ENCODE measurements at regions not wholly inside any gene's neighbourhood (a gene's known extent, or its start where the extent isn't known, plus 50 kb on each side); places are given as distances from the start of the nearest gene placed in this dataset.
"Not testable (repeated sequence)": the region's sequence is repeated elsewhere in the genome, so short reads cannot be mapped to it uniquely, and the experiment has no call there.

- DNase-seq, result no peak
- intact Hi-C loops (cut with DNase I), result no loop called here
These were observed 332.7 kb upstream of the CELF2 start for GRCh38 chr10:10684972-10685371.

- intact Hi-C loops (cut with DNase I), result no loop called here
- no peak for DNase-seq
These were observed 332.1 kb upstream of the CELF2 start for GRCh38 chr10:10685566-10685965.

- DNase-seq, result no peak
- intact Hi-C loops (cut with DNase I), result no loop called here
These were observed 329.9 kb upstream of the CELF2 start for GRCh38 chr10:10687751-10688150.

- intact Hi-C loops (cut with DNase I), result no loop called here
- DNase-seq, result no peak
These were observed 318.2 kb upstream of the CELF2 start for GRCh38 chr10:10699427-10699826.

- no peak for DNase-seq
- intact Hi-C loops (cut with DNase I), result no loop called here
These were observed 316.5 kb upstream of the CELF2 start for GRCh38 chr10:10701084-10701611.

GRCh38 chr10:10702211-10702610, 315.5 kb upstream of the CELF2 start:
- no peak for DNase-seq
- intact Hi-C loops (cut with DNase I), result no loop called here

GRCh38 chr10:10703382-10703781, 314.3 kb upstream of the CELF2 start:
- DNase-seq, result no peak
- intact Hi-C loops (cut with DNase I), result no loop called here

GRCh38 chr10:10712155-10712704, 305.4 kb upstream of the CELF2 start:
- no peak for DNase-seq
- intact Hi-C loops (cut with DNase I), result no loop called here

GRCh38 chr10:10714327-10714726, 303.3 kb upstream of the CELF2 start:
- intact Hi-C loops (cut with DNase I), result no loop called here
- DNase-seq, result no peak

- no peak for DNase-seq
- intact Hi-C loops (cut with DNase I), result no loop called here
These were observed 300.7 kb upstream of the CELF2 start for GRCh38 chr10:10716972-10717371.

GRCh38 chr10:10722422-10722821, 295.2 kb upstream of the CELF2 start:
- intact Hi-C loops (cut with DNase I), result no loop called here
- DNase-seq, result no peak

- no peak for DNase-seq
- intact Hi-C loops (cut with DNase I), result no loop called here
These were observed 292.5 kb upstream of the CELF2 start for GRCh38 chr10:10725196-10725595.

- DNase-seq, result no peak
- intact Hi-C loops (cut with DNase I), result no loop called here
These were observed 291.6 kb upstream of the CELF2 start for GRCh38 chr10:10726101-10726500.

- intact Hi-C loops (cut with DNase I), result not testable (repeated sequence)
These were observed 290.3 kb upstream of the CELF2 start for GRCh38 chr10:10727411-10727810.

GRCh38 chr10:10727812-10728211, 289.9 kb upstream of the CELF2 start:
- DNase-seq, result no peak
- intact Hi-C loops (cut with DNase I), result no loop called here

More at GRCh38 chr10:10727411-10727810, 290.3 kb upstream of the CELF2 start:
- DNase-seq, result peak in 1 of 10 donors; percentile 63

- DNase-seq, result peak in 5 of 10 donors; percentile 10 to 89 (median 32)
- intact Hi-C loops (cut with DNase I), result no loop called here
These were observed 287.1 kb upstream of the CELF2 start for GRCh38 chr10:10730471-10731043.

- no peak for DNase-seq
- intact Hi-C loops (cut with DNase I), result no loop called here
These were observed 286.3 kb upstream of the CELF2 start for GRCh38 chr10:10731366-10731765.

- no peak for DNase-seq
- intact Hi-C loops (cut with DNase I), result no loop called here
These were observed 283.2 kb upstream of the CELF2 start for GRCh38 chr10:10734356-10735064.

- no peak for DNase-seq
- intact Hi-C loops (cut with DNase I), result no loop called here
These were observed 272.4 kb upstream of the CELF2 start for GRCh38 chr10:10745291-10745690.

- intact Hi-C loops (cut with DNase I), result no loop called here
- DNase-seq, result no peak
These were observed 262.2 kb upstream of the CELF2 start for GRCh38 chr10:10755490-10755889.

GRCh38 chr10:10758306-10758705, 259.4 kb upstream of the CELF2 start:
- intact Hi-C loops (cut with DNase I), result no loop called here
- no peak for DNase-seq

GRCh38 chr10:10759806-10760205, 257.9 kb upstream of the CELF2 start:
- DNase-seq; intact Hi-C loops (cut with DNase I): not testable (repeated sequence)

Data from posterior cingulate gyrus (tissue), 11 donors.